Stimulated activated CD4-positive, alpha-beta T cell treated with anti-CD3 and anti-CD28 coated beads, Interleukin-15, amount 100 ng/mL, for 1 hour (primary cell): ENCODE measurements at regions not wholly inside any gene's neighbourhood (a gene's known extent, or its start where the extent isn't known, plus 50 kb on each side); places are given as distances from the start of the nearest gene placed in this dataset.

Source experiments
- DNase-seq, 2 donors: peaks; one replicate each; pipeline ENCODE4 v3.0.0-alpha.2; 2020; ENCODE audit warnings: low read depth in 1 of 2, low spot score in 1 of 2

DNA sequence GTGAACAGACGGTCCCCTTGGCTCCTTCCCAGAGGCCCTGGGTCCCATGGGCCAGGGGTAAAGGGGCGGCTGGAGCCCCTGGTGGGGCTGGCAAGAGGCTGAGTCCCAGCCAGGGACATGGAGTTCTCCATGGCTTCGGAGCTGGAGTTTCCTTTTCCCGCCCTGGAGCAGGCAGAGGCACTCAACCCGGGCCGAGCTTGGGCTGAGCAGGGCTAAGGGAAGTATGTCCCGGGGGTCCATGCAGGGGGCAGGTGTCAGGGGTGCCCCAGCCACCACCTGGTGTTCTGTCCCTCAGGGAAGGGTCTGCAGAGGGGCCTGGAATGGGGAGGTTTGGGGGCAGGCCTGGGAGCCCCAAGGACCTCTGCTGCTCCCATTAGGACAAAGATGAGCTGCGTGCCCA lies 54.0 kb upstream of the TPM4 start:
- DNase-seq: no peak

DNA sequence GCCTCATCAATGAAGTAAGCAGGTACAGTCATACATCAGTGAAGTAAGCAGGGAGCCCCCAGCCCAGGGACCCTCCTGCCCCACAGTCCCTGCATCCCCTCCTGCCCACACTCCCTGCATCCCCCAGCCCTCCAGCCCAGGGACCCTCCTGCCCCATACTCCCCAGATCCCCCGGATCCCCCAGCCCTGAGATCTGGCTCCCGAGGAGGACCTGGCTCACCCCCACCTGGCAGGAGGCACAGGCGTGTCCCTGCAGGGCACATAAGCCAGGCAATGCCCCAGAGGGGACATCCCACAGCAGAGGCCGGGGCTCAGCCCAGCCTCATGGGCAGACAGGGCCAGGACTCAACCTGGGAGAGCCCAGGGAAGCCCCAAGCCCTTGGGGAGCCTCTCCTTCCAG lies 53.6 kb upstream of the TPM4 start:
- DNase-seq: no peak

GRCh38 chr19:16023146-16023915 lies 53.0 kb upstream of the TPM4 start:
- DNase-seq: no peak

- no peak for DNase-seq
Measured at GRCh38 chr19:16024266-16025107, 51.8 kb upstream of the TPM4 start.

GRCh38 chr19:16025108-16026101 lies 50.9 kb upstream of the TPM4 start:
- DNase-seq: no peak

DNA sequence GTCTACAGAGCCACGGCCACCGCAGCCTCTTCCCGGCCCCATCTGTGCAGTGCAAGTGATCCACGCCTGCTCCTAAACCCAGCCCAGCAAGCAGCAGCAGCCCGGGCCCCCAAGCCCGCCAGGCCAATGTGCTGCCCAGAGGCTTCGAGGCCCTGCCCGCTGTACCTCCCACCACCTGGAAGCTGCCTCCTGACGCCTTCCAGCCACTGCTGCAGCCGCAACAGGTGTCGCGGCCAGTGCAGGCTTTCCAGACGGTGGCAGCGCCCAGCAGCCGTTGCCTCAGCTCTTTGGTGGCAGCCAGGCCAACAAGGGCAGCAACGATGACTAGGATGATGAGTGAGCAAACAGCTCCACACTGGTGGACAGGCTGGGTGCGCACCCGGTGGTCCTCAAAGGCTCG lies 50.2 kb upstream of the TPM4 start:
- DNase-seq: no peak
